ENCODE measurements at regions not wholly inside any gene's neighbourhood (a gene's known extent, or its start where the extent isn't known, plus 50 kb on each side); places are given as distances from the start of the nearest gene placed in this dataset.

GRCh38 chr12:5232291-5232690 is 188.6 kb downstream of the KCNA5 start:
- H3K4me1 ChIP-seq, result no peaks in the 10 kb centered on the region
- intact Hi-C loops (cut with DNase I), result no loop called here
- TF ChIP-seq EP300 (IDR thresholded peaks at IDR 0.05) (no peak), POLR2AphosphoS5 (IDR thresholded peaks at IDR 0.05) (no peak), POLR2A (IDR thresholded peaks at IDR 0.05) (no peak)
- TF ChIP-seq, protein P1, sequence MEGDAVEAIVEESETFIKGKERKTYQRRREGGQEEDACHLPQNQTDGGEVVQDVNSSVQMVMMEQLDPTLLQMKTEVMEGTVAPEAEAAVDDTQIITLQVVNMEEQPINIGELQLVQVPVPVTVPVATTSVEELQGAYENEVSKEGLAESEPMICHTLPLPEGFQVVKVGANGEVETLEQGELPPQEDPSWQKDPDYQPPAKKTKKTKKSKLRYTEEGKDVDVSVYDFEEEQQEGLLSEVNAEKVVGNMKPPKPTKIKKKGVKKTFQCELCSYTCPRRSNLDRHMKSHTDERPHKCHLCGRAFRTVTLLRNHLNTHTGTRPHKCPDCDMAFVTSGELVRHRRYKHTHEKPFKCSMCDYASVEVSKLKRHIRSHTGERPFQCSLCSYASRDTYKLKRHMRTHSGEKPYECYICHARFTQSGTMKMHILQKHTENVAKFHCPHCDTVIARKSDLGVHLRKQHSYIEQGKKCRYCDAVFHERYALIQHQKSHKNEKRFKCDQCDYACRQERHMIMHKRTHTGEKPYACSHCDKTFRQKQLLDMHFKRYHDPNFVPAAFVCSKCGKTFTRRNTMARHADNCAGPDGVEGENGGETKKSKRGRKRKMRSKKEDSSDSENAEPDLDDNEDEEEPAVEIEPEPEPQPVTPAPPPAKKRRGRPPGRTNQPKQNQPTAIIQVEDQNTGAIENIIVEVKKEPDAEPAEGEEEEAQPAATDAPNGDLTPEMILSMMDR (IDR thresholded peaks at IDR 0.05), result no peak
- no peaks in the 10 kb centered on the region for H3K27me3 ChIP-seq
- H3K9me3 ChIP-seq, result no peaks in the 10 kb centered on the region
- H3K4me3 ChIP-seq, result no peak overlapping the region
- DNase-seq, result no peak
- WGBS, 2 donors, result 83 to 89% methylated on average over 3 of the region's 3 CpGs
- no peaks in the 10 kb centered on the region for H3K36me3 ChIP-seq
- H3K27ac ChIP-seq, result no peak overlapping the region

GRCh38 chr12:5232826-5233500 is 189.3 kb downstream of the KCNA5 start:
- H3K36me3 ChIP-seq, result no peaks in the 10 kb centered on the region
- 62 to 76% methylated on average over 14 of the region's 14 CpGs for WGBS, 2 donors
- no peaks in the 10 kb centered on the region for H3K27me3 ChIP-seq
- H3K4me1 ChIP-seq, result no peaks in the 10 kb centered on the region
- DNase-seq, result no peak
- H3K27ac ChIP-seq, result no peak overlapping the region
- TF ChIP-seq, protein P1 (IDR thresholded peaks at IDR 0.05), result no peak
- TF ChIP-seq POLR2AphosphoS5 (IDR thresholded peaks at IDR 0.05) (no peak), EP300 (IDR thresholded peaks at IDR 0.05) (no peak), POLR2A (IDR thresholded peaks at IDR 0.05) (no peak)
- no peak overlapping the region for H3K4me3 ChIP-seq
- no peaks in the 10 kb centered on the region for H3K9me3 ChIP-seq
- intact Hi-C loops (cut with DNase I), result no loop called here

DNA sequence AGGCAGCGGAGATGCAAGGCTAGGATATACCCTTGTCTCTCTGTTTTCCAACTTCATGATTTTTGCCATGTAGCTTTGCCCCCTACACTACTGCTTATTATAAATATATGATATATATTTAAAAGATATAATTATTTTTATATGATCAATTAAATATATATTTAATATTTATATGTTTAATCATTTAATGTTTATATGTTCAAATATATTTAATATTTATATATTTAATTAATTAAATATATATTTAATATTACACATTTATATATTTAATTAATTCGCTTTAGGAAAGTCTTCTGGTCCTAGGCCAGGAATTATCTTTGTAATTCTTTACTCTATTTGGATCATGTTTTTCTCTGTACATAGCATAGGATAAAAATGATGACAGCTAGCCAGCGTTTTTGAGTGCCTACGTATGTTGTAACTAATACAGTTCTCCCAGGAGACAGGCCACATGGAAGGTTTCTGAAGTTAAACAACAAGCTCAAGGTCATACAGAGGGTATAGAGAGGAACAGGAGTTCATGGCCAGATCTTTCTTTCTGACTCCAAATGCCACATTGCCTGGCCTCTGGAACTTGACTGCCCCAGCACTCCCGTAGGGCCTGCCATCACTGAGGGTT is 192.5 kb downstream of the KCNA5 start:
- no peaks in the 10 kb centered on the region for H3K4me1 ChIP-seq
- H3K27ac ChIP-seq, result no peak overlapping the region
- no peak for DNase-seq
- H3K27me3 ChIP-seq, result no peaks in the 10 kb centered on the region
- WGBS, 2 donors, result 89 to 93% methylated on average over 5 of the region's 5 CpGs
- no peaks in the 10 kb centered on the region for H3K9me3 ChIP-seq
- no peak overlapping the region for H3K4me3 ChIP-seq
- TF ChIP-seq POLR2AphosphoS5 (IDR thresholded peaks at IDR 0.05), result no peak
- no peaks in the 10 kb centered on the region for H3K36me3 ChIP-seq
- intact Hi-C loops (cut with DNase I), result no loop called here

GRCh38 chr12:5242440-5242839 is 189.5 kb upstream of the NTF3 start:
- intact Hi-C loops (cut with DNase I), result no loop called here
- no peak for TF ChIP-seq POLR2A (IDR thresholded peaks at IDR 0.05)
- no peak for TF ChIP-seq POLR2AphosphoS5 (IDR thresholded peaks at IDR 0.05)
- TF ChIP-seq EP300 (IDR thresholded peaks at IDR 0.05), result no peak
- TF ChIP-seq, protein P1 (IDR thresholded peaks at IDR 0.05), result no peak
- H3K4me1 ChIP-seq, result no peaks in the 10 kb centered on the region
- no peak overlapping the region for H3K4me3 ChIP-seq
- H3K27ac ChIP-seq, result no peak overlapping the region
- no peak for DNase-seq
- H3K9me3 ChIP-seq, result no peaks in the 10 kb centered on the region
- 87 to 91% methylated on average over 7 of the region's 7 CpGs for WGBS, 2 donors
- no peaks in the 10 kb centered on the region for H3K36me3 ChIP-seq
- H3K27me3 ChIP-seq, result no peaks in the 10 kb centered on the region

- no peaks in the 10 kb centered on the region for H3K4me1 ChIP-seq
- H3K27ac ChIP-seq, result no peak overlapping the region
- intact Hi-C loops (cut with DNase I), result no loop called here
- no peak for DNase-seq
- no peaks in the 10 kb centered on the region for H3K27me3 ChIP-seq
- TF ChIP-seq POLR2AphosphoS5 (IDR thresholded peaks at IDR 0.05) (no peak), EP300 (IDR thresholded peaks at IDR 0.05) (no peak), POLR2A (IDR thresholded peaks at IDR 0.05) (no peak)
- TF ChIP-seq, protein P1 (IDR thresholded peaks at IDR 0.05), result no peak
- H3K9me3 ChIP-seq, result no peaks in the 10 kb centered on the region
- H3K4me3 ChIP-seq, result no peak overlapping the region
- H3K36me3 ChIP-seq, result no peaks in the 10 kb centered on the region
- 80 to 88% methylated on average over 4 of the region's 4 CpGs for WGBS, 2 donors
Observed at GRCh38 chr12:5243014-5243413, 188.9 kb upstream of the NTF3 start.

All from sigmoid colon (tissue), 6 donors.